ENCODE measurements at regions not wholly inside any gene's neighbourhood (a gene's known extent, or its start where the extent isn't known, plus 50 kb on each side); places are given as distances from the start of the nearest gene placed in this dataset.

GRCh38 chr20:12566596-12566995 is 442.2 kb upstream of the SPTLC3 start:
- no peak for TF ChIP-seq CTCF (IDR thresholded peaks at IDR 0.05; ENCODE audit: insufficient read depth, low read length, poor library complexity, severe bottlenecking)
- no peak for TF ChIP-seq EZH2phosphoT487 (conservative IDR thresholded peaks at IDR 0.05; ENCODE audit: low read length)
